KMS-11 (cell line): ENCODE measurements at regions not wholly inside any gene's neighbourhood (a gene's known extent, or its start where the extent isn't known, plus 50 kb on each side); places are given as distances from the start of the nearest gene placed in this dataset.

Experiments
- H2AFZ ChIP-seq: fragments of 200-600 bp; sonication (generic); 2 replicates; pipeline ENCODE4 v1.6.1; 2016; ENCODE audit warnings: antibody characterized with exemption, mixed run types, low read depth
- H3K27ac ChIP-seq: fragments of 200-600 bp; sonication (generic); 2 replicates; pipeline ENCODE4 v1.6.1; 2016; ENCODE audit warnings: mild to moderate bottlenecking, mixed run types
- H3K27me3 ChIP-seq: fragments of 200-600 bp; sonication (generic); 2 replicates; pipeline ENCODE4 v1.6.1; 2017; ENCODE audit warnings: mild to moderate bottlenecking, low read depth, mixed run types, moderate library complexity; ENCODE audit not compliant: insufficient read depth
- H3K36me3 ChIP-seq: fragments of 200-600 bp; sonication (generic); 2 replicates; pipeline ENCODE4 v1.6.1; 2017; ENCODE audit warnings: mild to moderate bottlenecking, mixed run types; ENCODE audit not compliant: insufficient read depth
- H3K4me1 ChIP-seq: fragments of 200-600 bp; sonication (generic); 2 replicates; pipeline ENCODE4 v1.6.1; 2016; ENCODE audit warnings: mild to moderate bottlenecking, low read depth, mixed run types; ENCODE audit not compliant: poor library complexity, severe bottlenecking
- H3K4me2 ChIP-seq: fragments of 200-600 bp; sonication (generic); 2 replicates; pipeline ENCODE4 v1.7.0; 2016; ENCODE audit warnings: mild to moderate bottlenecking, mixed run types
- H3K4me3 ChIP-seq: fragments of 200-600 bp; sonication (generic); IDR thresholded peaks from 2 replicates; pipeline ENCODE4 v1.6.1; 2017; ENCODE audit warnings: low read depth, low read length, mixed read lengths; ENCODE audit not compliant: insufficient read depth
- H3K79me2 ChIP-seq: fragments of 200-600 bp; sonication (generic); 2 replicates; pipeline ENCODE4 v1.6.1; 2016; ENCODE audit warnings: low read depth, mixed run types; ENCODE audit not compliant: insufficient read depth
- H3K9ac ChIP-seq: fragments of 200-600 bp; sonication (generic); 2 replicates; pipeline ENCODE4 v1.6.1; 2016; ENCODE audit warnings: mild to moderate bottlenecking, mixed run types
- H4K20me1 ChIP-seq: fragments of 200-600 bp; sonication (generic); 2 replicates; pipeline ENCODE4 v1.6.1; 2016; ENCODE audit warnings: mild to moderate bottlenecking, mixed run types; ENCODE audit not compliant: insufficient read depth
- CTCF ChIP-seq: fragments of 200-600 bp; sonication (generic); conservative IDR thresholded peaks from 2 replicates; pipeline ENCODE4 v1.6.1; 2017; ENCODE audit warnings: low read depth, mild to moderate bottlenecking, antibody characterized with exemption, low read length, moderate library complexity, mixed read lengths

- no peak for TF ChIP-seq CTCF
- Histone ChIP-seq H3K4me3 (no peak overlapping the region), H4K20me1 (no peaks in the 10 kb centered on the region)
Measured at GRCh38 chr2:138319616-138320015, 182.0 kb upstream of the SPOPL start.

GRCh38 chr2:138321458-138321857 is 180.1 kb upstream of the SPOPL start:
- Histone ChIP-seq H3K9ac (no peak overlapping the region), H3K27ac (no peak overlapping the region), H3K79me2 (no peaks in the 10 kb centered on the region), H4K20me1 (no peaks in the 10 kb centered on the region), H3K4me1 (no peaks in the 10 kb centered on the region), H3K27me3 (no peaks in the 10 kb centered on the region), H3K4me3 (no peak overlapping the region), H3K4me2 (no peak overlapping the region), H3K36me3 (no peaks in the 10 kb centered on the region), H2AFZ (no peak overlapping the region)
- no peak for TF ChIP-seq CTCF

More at GRCh38 chr2:138319616-138320015, 182.0 kb upstream of the SPOPL start:
- Histone ChIP-seq H3K4me2 (no peak overlapping the region), H3K27ac (no peak overlapping the region), H3K79me2 (no peaks in the 10 kb centered on the region), H3K36me3 (no peaks in the 10 kb centered on the region), H2AFZ (no peak overlapping the region), H3K9ac (no peak overlapping the region), H3K27me3 (no peaks in the 10 kb centered on the region), H3K4me1 (no peaks in the 10 kb centered on the region)

GRCh38 chr2:138323382-138324067 is 178.0 kb upstream of the SPOPL start:
- Histone ChIP-seq H2AFZ (no peak overlapping the region), H3K36me3 (no peaks in the 10 kb centered on the region), H3K79me2 (no peaks in the 10 kb centered on the region), H3K27me3 (no peaks in the 10 kb centered on the region), H3K4me3 (no peak overlapping the region), H3K4me1 (no peaks in the 10 kb centered on the region), H3K4me2 (no peak overlapping the region), H3K27ac (no peak overlapping the region), H4K20me1 (no peaks in the 10 kb centered on the region), H3K9ac (no peak overlapping the region)
- TF ChIP-seq CTCF = no peak

- no peak overlapping the region for H3K4me3 ChIP-seq
- no peaks in the 10 kb centered on the region for H3K27me3 ChIP-seq
- H3K36me3 ChIP-seq = no peaks in the 10 kb centered on the region
- H3K9ac ChIP-seq = no peak overlapping the region
- no peaks in the 10 kb centered on the region for H3K4me1 ChIP-seq
- no peak overlapping the region for H2AFZ ChIP-seq
- H3K4me2 ChIP-seq = no peak overlapping the region
- no peaks in the 10 kb centered on the region for H3K79me2 ChIP-seq
- no peak for TF ChIP-seq CTCF
- H3K27ac ChIP-seq = no peak overlapping the region
- no peaks in the 10 kb centered on the region for H4K20me1 ChIP-seq
Measured at GRCh38 chr2:138324068-138324771, 177.3 kb upstream of the SPOPL start.
